H1 (cell line): ENCODE measurements at regions not wholly inside any gene's neighbourhood (a gene's known extent, or its start where the extent isn't known, plus 50 kb on each side); places are given as distances from the start of the nearest gene placed in this dataset.

ENCODE experiments used
- CTCF ChIP-seq, 3 experiments: IDR thresholded peaks; 1 replicate in 2 of 3; 2 replicates in 1 of 3; pipeline versions ENCODE4 v1.5.1 to v1.6.1; 2011; ENCODE audit warnings: low read length in 3 of 3, mild to moderate bottlenecking in 3 of 3, inconsistent platforms in 2 of 3, low read depth in 1 of 3, moderate library complexity in 1 of 3; ENCODE audit not compliant: insufficient read depth in 1 of 3; ENCODE audit errors: control extremely low read depth in 1 of 3
- GABPA ChIP-seq: IDR thresholded peaks from 2 replicates; pipeline ENCODE4 v1.6.1; 2011; ENCODE audit warnings: mild to moderate bottlenecking, low read length, moderate library complexity, borderline replicate concordance; ENCODE audit not compliant: insufficient read depth
- POLR2A ChIP-seq, 2 experiments: IDR thresholded peaks; 1 replicate in 1 of 2; 2 replicates in 1 of 2; pipeline ENCODE4 v1.6.1; 2011; ENCODE audit warnings: low read depth in 2 of 2, low read length in 2 of 2, mild to moderate bottlenecking in 2 of 2; ENCODE audit errors: control extremely low read depth in 1 of 2
- TEAD4 ChIP-seq: IDR thresholded peaks from 2 replicates; pipeline ENCODE4 v1.6.1; 2012; ENCODE audit warnings: low read depth, low read length, inconsistent platforms, mixed read lengths

- TF ChIP-seq POLR2A (IDR thresholded peaks at IDR 0.05; ENCODE audit: control extremely low read depth in 1 of 2, low read depth in 2 of 2, low read length in 2 of 2) (no peak), GABPA (no peak), CTCF (IDR thresholded peaks at IDR 0.05; ENCODE audit: control extremely low read depth in 1 of 3, insufficient read depth in 1 of 3, low read depth in 1 of 3, low read length in 3 of 3) (no peak), TEAD4 (no peak)
Measured at GRCh38 chrX:23202326-23202725, 132.3 kb upstream of the PTCHD1 start.
